ENCODE measurements at regions not wholly inside any gene's neighbourhood (a gene's known extent, or its start where the extent isn't known, plus 50 kb on each side); places are given as distances from the start of the nearest gene placed in this dataset.

GRCh38 chr6:167670938-167671338 lies 155.8 kb upstream of the AFDN start (continued):
- peak; percentile 66; the same call in 1 of the 2 replicates for TF ChIP-seq CEBPB (IDR thresholded peaks at IDR 0.05; ENCODE audit: borderline replicate concordance, low read depth, low read length)
- TF ChIP-seq HDAC6 (IDR thresholded peaks at IDR 0.05; ENCODE audit: low read depth, low read length), result no peak
- no peak for TF ChIP-seq ZNF709 (CRISPR knock-in tag; IDR thresholded peaks at IDR 0.05)
- 0 out of 2 replicates have a peak, but pooled peaks have one; percentile 57 for TF ChIP-seq ZBTB25 (CRISPR knock-in tag; IDR thresholded peaks at IDR 0.05)
- TF ChIP-seq ZNF546 (CRISPR knock-in tag; conservative IDR thresholded peaks at IDR 0.05), result no peak
- 0 out of 2 replicates have a peak, but pooled peaks have one; percentile 22 for TF ChIP-seq ZNF230 (CRISPR knock-in tag; IDR thresholded peaks at IDR 0.05)
- no peak for TF ChIP-seq KDM5A (IDR thresholded peaks at IDR 0.05; ENCODE audit: borderline replicate concordance, low read length)
- 0 out of 2 replicates have a peak, but pooled peaks have one; percentile 16 for TF ChIP-seq NCOA1 (CRISPR knock-in tag; IDR thresholded peaks at IDR 0.05)
- no peak for TF ChIP-seq ZNF256 (CRISPR knock-in tag; conservative IDR thresholded peaks at IDR 0.05)
- TF ChIP-seq JUNB (CRISPR knock-in tag; IDR thresholded peaks at IDR 0.05; ENCODE audit: borderline replicate concordance), result no peak
- no peak for TF ChIP-seq UBTF (CRISPR knock-in tag; IDR thresholded peaks at IDR 0.05)
- peak; percentile 82 for TF ChIP-seq GATAD2A (CRISPR knock-in tag; IDR thresholded peaks at IDR 0.05)
- 0 out of 2 replicates have a peak, but pooled peaks have one; percentile 6 for TF ChIP-seq ZMAT3 (CRISPR knock-in tag; conservative IDR thresholded peaks at IDR 0.05)
- 0 out of 2 replicates have a peak, but pooled peaks have one; percentile 45 for TF ChIP-seq RXRB (CRISPR knock-in tag; IDR thresholded peaks at IDR 0.05; ENCODE audit: borderline replicate concordance)
- TF ChIP-seq ZNF331 (CRISPR knock-in tag; IDR thresholded peaks at IDR 0.05), result peak; percentile 53; the same call in 1 of the 2 replicates
- 0 out of 2 replicates have a peak, but pooled peaks have one; percentile 68 for TF ChIP-seq NFKBIZ (CRISPR knock-in tag; IDR thresholded peaks at IDR 0.05)
- 0 out of 2 replicates have a peak, but pooled peaks have one; percentile 36 for TF ChIP-seq ZNF775 (CRISPR knock-in tag; IDR thresholded peaks at IDR 0.05; ENCODE audit: borderline replicate concordance)
- peak; percentile 53; the same call in 1 of the 2 replicates for TF ChIP-seq ZNF12 (CRISPR knock-in tag; IDR thresholded peaks at IDR 0.05)
- peak; percentile 21; the same call in 1 of the 2 replicates for TF ChIP-seq RARA (CRISPR knock-in tag; IDR thresholded peaks at IDR 0.05)
- TF ChIP-seq EP300 (IDR thresholded peaks at IDR 0.05; ENCODE audit: low read depth in 2 of 2, low read length in 2 of 2), result peak in 1 of 2 experiments; percentile 32; a peak in 1 of 4 replicates
- no peak for TF ChIP-seq EP300 (CRISPR knock-in tag; IDR thresholded peaks at IDR 0.05; ENCODE audit: borderline replicate concordance)
- 0 out of 2 replicates have a peak, but pooled peaks have one; percentile 7 for TF ChIP-seq ZBTB42 (CRISPR knock-in tag; IDR thresholded peaks at IDR 0.05)
- TF ChIP-seq IRF1 (CRISPR knock-in tag; IDR thresholded peaks at IDR 0.05; ENCODE audit: low read depth), result 0 out of 2 replicates have a peak, but pooled peaks have one; percentile 44
- TF ChIP-seq NR2C2 (CRISPR knock-in tag; IDR thresholded peaks at IDR 0.05; ENCODE audit: borderline replicate concordance), result peak; percentile 35
- peak; percentile 14; the same call in 1 of the 2 replicates for TF ChIP-seq ZNF691 (CRISPR knock-in tag; IDR thresholded peaks at IDR 0.05; ENCODE audit: borderline replicate concordance, low read depth)
- TF ChIP-seq DRAP1 (CRISPR knock-in tag; IDR thresholded peaks at IDR 0.05), result 0 out of 2 replicates have a peak, but pooled peaks have one; percentile 6
